HepG2 (cell line): ENCODE measurements at regions not wholly inside any gene's neighbourhood (a gene's known extent, or its start where the extent isn't known, plus 50 kb on each side); places are given as distances from the start of the nearest gene placed in this dataset.

Experiments used
- ATAC-seq: fragments of 200-7000 bp; cut with Tn5 transposase; 3 replicates; pipeline ENCODE4 v1.9.1; 2020; ENCODE audit warnings: mild to moderate bottlenecking, moderate library complexity
- BruUV-seq: library from RNA; stranded (reverse); fragments of 400-500 nt; replicated peaks from 2 replicates; lab custom pipeline; 2021; lab: Mats Ljungman, UMichigan
- CTCF ChIA-PET: fragments of 300-600 bp; formaldehyde crosslinking; extraction: SDS; loops from one replicate; lab custom pipeline; 2021; ENCODE audit warnings: low total read pairs, inconsistent platforms, low intra/inter-chr PET ratio; lab: Yijun Ruan, JAX
- POLR2A ChIA-PET: fragments of 350-600 bp; sonication (Branson Sonifier 250); formaldehyde crosslinking; loops from one replicate; lab custom pipeline; 2020; ENCODE audit warnings: antibody characterized with exemption, inconsistent platforms; lab: Yijun Ruan, JAX
- DNase-seq: peaks from one replicate; pipeline ENCODE4 v3.0.0-alpha.2; 2015; ENCODE audit warnings: low spot score
- FAIRE-seq: peaks from 3 replicates; lab custom pipeline; 2011; peaks lifted over from hg19 to GRCh38; lab: Jason Lieb, UNC
- H2AFZ ChIP-seq: one replicate; pipeline ENCODE4 v1.6.1; 2011; ENCODE audit warnings: low read length, inconsistent platforms
- H3K27ac ChIP-seq: fragments of 300-600 bp; 3 replicates; pipeline ENCODE4 v1.8.0; 2011; ENCODE audit warnings: mixed run types, mild to moderate bottlenecking, mixed read lengths, low read length, inconsistent platforms; ENCODE audit not compliant: insufficient read depth; ENCODE audit errors: extremely low read length
- H3K27me3 ChIP-seq, 2 experiments: fragments of 200-600 bp in 1 of 2; 2 replicates in 1 of 2; 3 replicates in 1 of 2; pipeline versions ENCODE4 v1.6.0 to v1.8.0; 2011; ENCODE audit warnings: low read length in 2 of 2, mild to moderate bottlenecking in 2 of 2, moderate library complexity in 2 of 2, inconsistent platforms in 1 of 2; ENCODE audit not compliant: insufficient read depth in 2 of 2, control insufficient read depth in 1 of 2
- H3K36me3 ChIP-seq, 2 experiments: fragments of 200-600 bp in 1 of 2; replicated peaks in 1 of 2; 2 replicates in 1 of 2; 3 replicates in 1 of 2; pipeline versions ENCODE4 v1.5.1 to v1.8.0; 2011; ENCODE audit warnings: low read length in 2 of 2, inconsistent platforms in 1 of 2; ENCODE audit not compliant: insufficient read depth in 2 of 2, control insufficient read depth in 1 of 2
- H3K4me1 ChIP-seq: 2 replicates; pipeline ENCODE4 v1.5.1; 2012; ENCODE audit warnings: low read length, inconsistent platforms; ENCODE audit not compliant: insufficient read depth
- H3K4me2 ChIP-seq: 2 replicates; pipeline ENCODE4 v1.6.0; 2011; ENCODE audit warnings: low read depth, low read length, inconsistent platforms
- H3K4me3 ChIP-seq, 3 experiments: fragments of 200-600 bp in 1 of 3; sonication (generic), shearing (Covaris generic) in 1 of 3; replicated peaks in 1 of 3; 2 replicates each; pipeline ENCODE4 v1.5.1; 2011 to 2016; ENCODE audit warnings: low read length in 3 of 3, inconsistent platforms in 2 of 3, low read depth in 2 of 3, mild to moderate bottlenecking in 2 of 3, control low read depth in 1 of 3, mixed read lengths in 1 of 3; ENCODE audit not compliant: insufficient read depth in 1 of 3
- H3K79me2 ChIP-seq: one replicate; pipeline ENCODE4 v1.6.1; 2011; ENCODE audit warnings: low read length, inconsistent platforms; ENCODE audit not compliant: insufficient read depth
- H3K9ac ChIP-seq: 2 replicates; pipeline ENCODE4 v1.6.0; 2011; ENCODE audit warnings: mild to moderate bottlenecking, low read depth, low read length, inconsistent platforms; ENCODE audit not compliant: insufficient read depth
- H3K9me3 ChIP-seq: 2 replicates; pipeline ENCODE4 v1.5.1; 2012; ENCODE audit warnings: mild to moderate bottlenecking, low read length
- H4K20me1 ChIP-seq: 2 replicates; pipeline ENCODE4 v1.6.0; 2011; ENCODE audit warnings: inconsistent platforms, mild to moderate bottlenecking, low read length, moderate library complexity; ENCODE audit not compliant: insufficient read depth
- AKAP8 ChIP-seq: sonication (generic); formaldehyde crosslinking; IDR thresholded peaks from 2 replicates; pipeline ENCODE4 v1.5.1; 2020; ENCODE audit warnings: mild to moderate bottlenecking, missing genetic modification reagents
- PRPF4 ChIP-seq: fragments of 200-400 bp; formaldehyde crosslinking; IDR thresholded peaks from 2 replicates; pipeline ENCODE4 v1.6.1; 2016; ENCODE audit warnings: low read length, low read depth; ENCODE audit not compliant: poor library complexity, severe bottlenecking
- YEATS2 ChIP-seq: sonication (generic); formaldehyde crosslinking; IDR thresholded peaks from 2 replicates; pipeline ENCODE4 v1.4.0; 2020; ENCODE audit warnings: missing genetic modification reagents, borderline replicate concordance
- ZNF232 ChIP-seq: sonication (generic); formaldehyde crosslinking; IDR thresholded peaks from 2 replicates; pipeline ENCODE4 v1.4.0; 2020; ENCODE audit warnings: missing genetic modification reagents, borderline replicate concordance
- WGBS: methylation state at CpG from one replicate; pipeline ENCODE4 v1.1.6; 2017; ENCODE audit warnings: low lambda C conversion rate; 5-methylcytosine and 5-hydroxymethylcytosine counted together
- in situ Hi-C: cut with HindIII; loops from 2 replicates; pipeline ENCODE4 v1.10.0; 2017; ENCODE audit warnings: low pct_unique_long_range_greater_than_20kb; ENCODE audit not compliant: extremely low pct_ligation_motif_present
- intact Hi-C: fragments of 100-400 bp; cut with micrococcal nuclease; formaldehyde crosslinking; loops from one replicate; pipeline ENCODE4 v1.10.0; 2022; ENCODE audit not compliant: unreplicated experiment
- TF ChIP-seq, protein P1 (sequence below): sonication (generic); formaldehyde crosslinking; IDR thresholded peaks from 2 replicates; pipeline ENCODE4 v1.4.0; 2020; ENCODE audit warnings: missing genetic modification reagents, borderline replicate concordance
- TF ChIP-seq, protein P2 (sequence below): sonication (generic); formaldehyde crosslinking; IDR thresholded peaks from 2 replicates; pipeline ENCODE4 v1.4.0; 2020; ENCODE audit warnings: missing genetic modification reagents, borderline replicate concordance
- TF ChIP-seq, protein P3 (sequence below): sonication (generic); formaldehyde crosslinking; IDR thresholded peaks from 2 replicates; pipeline ENCODE4 v1.4.0; 2020; ENCODE audit warnings: missing genetic modification reagents

DNA sequence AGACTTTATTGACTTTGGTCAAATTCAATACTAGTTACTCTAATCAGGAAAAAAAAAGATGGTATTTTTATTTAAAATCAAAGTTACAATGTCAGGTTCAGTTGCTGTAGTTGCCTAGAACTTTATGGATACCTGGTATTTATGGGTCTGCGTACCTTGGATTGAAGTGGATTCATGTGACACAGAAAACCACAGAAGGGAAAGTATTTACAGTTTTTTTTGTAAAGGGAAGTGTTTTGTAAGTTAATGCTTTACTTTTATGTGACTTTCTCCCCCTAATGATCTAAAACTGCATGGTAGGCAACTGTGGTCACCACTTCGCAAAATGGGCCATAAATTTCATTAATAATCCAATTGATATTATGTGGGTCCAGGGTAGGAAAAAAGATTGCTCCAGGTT, 65.2 kb upstream of the ADA2 start:
- no peak for TF ChIP-seq YEATS2 (CRISPR knock-in tag)
- TF ChIP-seq, protein P1, sequence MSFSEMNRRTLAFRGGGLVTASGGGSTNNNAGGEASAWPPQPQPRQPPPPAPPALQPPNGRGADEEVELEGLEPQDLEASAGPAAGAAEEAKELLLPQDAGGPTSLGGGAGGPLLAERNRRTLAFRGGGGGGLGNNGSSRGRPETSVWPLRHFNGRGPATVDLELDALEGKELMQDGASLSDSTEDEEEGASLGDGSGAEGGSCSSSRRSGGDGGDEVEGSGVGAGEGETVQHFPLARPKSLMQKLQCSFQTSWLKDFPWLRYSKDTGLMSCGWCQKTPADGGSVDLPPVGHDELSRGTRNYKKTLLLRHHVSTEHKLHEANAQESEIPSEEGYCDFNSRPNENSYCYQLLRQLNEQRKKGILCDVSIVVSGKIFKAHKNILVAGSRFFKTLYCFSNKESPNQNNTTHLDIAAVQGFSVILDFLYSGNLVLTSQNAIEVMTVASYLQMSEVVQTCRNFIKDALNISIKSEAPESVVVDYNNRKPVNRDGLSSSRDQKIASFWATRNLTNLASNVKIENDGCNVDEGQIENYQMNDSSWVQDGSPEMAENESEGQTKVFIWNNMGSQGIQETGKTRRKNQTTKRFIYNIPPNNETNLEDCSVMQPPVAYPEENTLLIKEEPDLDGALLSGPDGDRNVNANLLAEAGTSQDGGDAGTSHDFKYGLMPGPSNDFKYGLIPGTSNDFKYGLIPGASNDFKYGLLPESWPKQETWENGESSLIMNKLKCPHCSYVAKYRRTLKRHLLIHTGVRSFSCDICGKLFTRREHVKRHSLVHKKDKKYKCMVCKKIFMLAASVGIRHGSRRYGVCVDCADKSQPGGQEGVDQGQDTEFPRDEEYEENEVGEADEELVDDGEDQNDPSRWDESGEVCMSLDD (CRISPR knock-in tag), result no peak
- TF ChIP-seq, protein P2, sequence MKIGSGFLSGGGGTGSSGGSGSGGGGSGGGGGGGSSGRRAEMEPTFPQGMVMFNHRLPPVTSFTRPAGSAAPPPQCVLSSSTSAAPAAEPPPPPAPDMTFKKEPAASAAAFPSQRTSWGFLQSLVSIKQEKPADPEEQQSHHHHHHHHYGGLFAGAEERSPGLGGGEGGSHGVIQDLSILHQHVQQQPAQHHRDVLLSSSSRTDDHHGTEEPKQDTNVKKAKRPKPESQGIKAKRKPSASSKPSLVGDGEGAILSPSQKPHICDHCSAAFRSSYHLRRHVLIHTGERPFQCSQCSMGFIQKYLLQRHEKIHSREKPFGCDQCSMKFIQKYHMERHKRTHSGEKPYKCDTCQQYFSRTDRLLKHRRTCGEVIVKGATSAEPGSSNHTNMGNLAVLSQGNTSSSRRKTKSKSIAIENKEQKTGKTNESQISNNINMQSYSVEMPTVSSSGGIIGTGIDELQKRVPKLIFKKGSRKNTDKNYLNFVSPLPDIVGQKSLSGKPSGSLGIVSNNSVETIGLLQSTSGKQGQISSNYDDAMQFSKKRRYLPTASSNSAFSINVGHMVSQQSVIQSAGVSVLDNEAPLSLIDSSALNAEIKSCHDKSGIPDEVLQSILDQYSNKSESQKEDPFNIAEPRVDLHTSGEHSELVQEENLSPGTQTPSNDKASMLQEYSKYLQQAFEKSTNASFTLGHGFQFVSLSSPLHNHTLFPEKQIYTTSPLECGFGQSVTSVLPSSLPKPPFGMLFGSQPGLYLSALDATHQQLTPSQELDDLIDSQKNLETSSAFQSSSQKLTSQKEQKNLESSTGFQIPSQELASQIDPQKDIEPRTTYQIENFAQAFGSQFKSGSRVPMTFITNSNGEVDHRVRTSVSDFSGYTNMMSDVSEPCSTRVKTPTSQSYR (CRISPR knock-in tag), result no peak
- TF ChIP-seq AKAP8 (CRISPR knock-in tag), result no peak
- TF ChIP-seq, protein P3, sequence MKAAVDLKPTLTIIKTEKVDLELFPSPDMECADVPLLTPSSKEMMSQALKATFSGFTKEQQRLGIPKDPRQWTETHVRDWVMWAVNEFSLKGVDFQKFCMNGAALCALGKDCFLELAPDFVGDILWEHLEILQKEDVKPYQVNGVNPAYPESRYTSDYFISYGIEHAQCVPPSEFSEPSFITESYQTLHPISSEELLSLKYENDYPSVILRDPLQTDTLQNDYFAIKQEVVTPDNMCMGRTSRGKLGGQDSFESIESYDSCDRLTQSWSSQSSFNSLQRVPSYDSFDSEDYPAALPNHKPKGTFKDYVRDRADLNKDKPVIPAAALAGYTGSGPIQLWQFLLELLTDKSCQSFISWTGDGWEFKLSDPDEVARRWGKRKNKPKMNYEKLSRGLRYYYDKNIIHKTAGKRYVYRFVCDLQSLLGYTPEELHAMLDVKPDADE, result no peak
- TF ChIP-seq PRPF4, result no peak
- TF ChIP-seq ZNF232, result no peak
- H2AFZ ChIP-seq, result no peak overlapping the region
- WGBS, result 10% methylated on average over 2 of the region's 2 CpGs
- H3K27ac ChIP-seq, result no peak overlapping the region
- H3K79me2 ChIP-seq, result no peaks in the 10 kb centered on the region
- H3K9me3 ChIP-seq, result no peaks in the 10 kb centered on the region
- H3K4me3 ChIP-seq, result no peak overlapping the region
- H3K4me1 ChIP-seq, result no peaks in the 10 kb centered on the region
- intact Hi-C loops (no loop called here), in situ Hi-C loops (no loop called here)
- H3K27me3 ChIP-seq, result peaks cover 0 to 4% of the 10 kb centered on the region in 2 experiments; a peak in 2 of 5 replicates
- BruUV-seq, result no TSS peak
- CTCF ChIA-PET, result no interaction called here
- H4K20me1 ChIP-seq, result no peaks in the 10 kb centered on the region
- FAIRE-seq, result no peak
- no peak for DNase-seq
- H3K4me2 ChIP-seq, result no peak overlapping the region
- ATAC-seq, result no peak
- no peaks in the 10 kb centered on the region for H3K36me3 ChIP-seq
- H3K9ac ChIP-seq, result no peak overlapping the region
- POLR2A ChIA-PET, result no interaction called here
